ENCODE measurements at regions not wholly inside any gene's neighbourhood (a gene's known extent, or its start where the extent isn't known, plus 50 kb on each side); places are given as distances from the start of the nearest gene placed in this dataset.
"Not testable (repeated sequence)": the region's sequence is repeated elsewhere in the genome, so short reads cannot be mapped to it uniquely, and the experiment has no call there.

DNA sequence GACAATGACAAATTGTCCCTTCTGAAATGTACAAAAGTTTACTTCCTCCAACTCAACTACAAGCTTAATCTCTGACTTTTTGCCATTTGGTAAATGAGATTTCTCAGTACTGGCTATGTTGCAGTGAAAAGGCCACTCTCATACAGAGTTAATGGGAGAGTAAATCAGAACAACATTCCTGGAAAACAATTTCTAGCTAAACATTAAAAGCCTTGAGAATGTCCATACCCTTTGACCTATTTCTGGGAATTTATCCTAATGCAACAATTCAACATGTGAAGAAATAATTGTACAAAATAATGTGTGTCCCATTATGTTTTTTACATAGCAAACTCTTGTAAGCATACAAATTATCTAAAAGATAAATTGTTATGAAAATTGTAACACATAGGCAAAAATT, 56.3 kb upstream of the SPEF2 start:
- no peak for DNase-seq (ENCODE audit: low spot score)

- DNase-seq (ENCODE audit: low spot score), result no peak
Measured at GRCh38 chr5:35557748-35558147, 59.9 kb upstream of the SPEF2 start.

DNA sequence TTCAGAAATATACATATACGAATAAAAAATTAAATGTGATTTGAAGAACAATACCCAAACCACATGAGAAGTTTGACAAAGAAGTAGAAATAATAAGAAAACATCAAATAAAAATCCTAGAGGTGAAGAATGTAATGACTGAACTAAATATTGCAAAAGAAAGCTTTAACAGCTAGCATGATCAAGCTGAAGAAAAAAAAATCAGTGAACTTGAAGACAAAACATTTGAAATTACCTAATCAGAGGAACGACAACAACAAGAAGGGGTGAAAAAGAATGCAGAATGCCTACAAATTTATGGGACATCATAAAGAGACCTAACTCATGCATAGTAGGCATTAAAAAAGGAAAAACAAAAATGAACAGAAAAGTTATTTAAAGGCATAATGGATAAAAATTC, 60.5 kb upstream of the SPEF2 start:
- DNase-seq (ENCODE audit: low spot score), result no peak

DNA sequence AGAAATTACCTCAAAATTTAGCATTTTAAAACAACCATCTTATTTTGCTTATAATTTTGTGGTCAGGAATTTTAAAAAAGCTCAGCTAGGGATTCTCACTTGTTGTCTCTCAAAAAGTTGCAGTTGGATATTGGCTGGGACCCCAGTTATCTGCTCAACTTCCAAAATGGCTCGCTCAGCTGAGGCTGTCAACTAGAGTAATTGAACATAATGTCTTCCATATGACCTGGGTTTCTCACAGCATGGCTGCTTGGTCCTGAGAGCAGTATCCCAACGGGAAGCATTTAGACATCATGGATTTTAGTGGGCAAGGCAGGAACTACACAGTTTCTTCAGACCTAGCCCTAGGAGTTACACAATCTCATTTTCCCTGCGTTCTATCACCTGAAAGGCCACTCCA, 63.6 kb upstream of the SPEF2 start:
- no peak for DNase-seq (ENCODE audit: low spot score)

DNA sequence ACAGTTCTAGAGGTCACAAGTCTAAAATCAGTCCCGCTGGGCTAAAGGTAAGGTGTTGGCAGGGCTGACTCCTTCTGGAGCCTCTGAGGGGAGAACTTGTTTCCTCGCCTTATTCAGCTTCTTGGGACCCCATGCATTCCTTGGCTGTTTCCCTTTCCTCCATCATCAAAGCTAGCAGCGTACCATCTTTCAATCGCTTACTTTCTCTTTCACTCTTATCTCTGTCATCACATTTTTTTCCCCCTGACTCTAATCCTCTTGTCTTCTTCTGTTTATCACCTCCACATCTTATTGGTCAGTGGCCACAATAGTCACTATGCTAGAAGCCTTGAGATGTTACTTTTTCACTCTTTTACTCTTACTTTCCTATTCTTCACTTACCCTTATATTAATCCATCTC, 72.5 kb upstream of the SPEF2 start:
- no peak for DNase-seq (ENCODE audit: low spot score)

- DNase-seq (ENCODE audit: low spot score), result no peak
Measured at GRCh38 chr5:35543408-35543807, 74.3 kb upstream of the SPEF2 start.

GRCh38 chr5:35540002-35540401, 77.7 kb upstream of the SPEF2 start:
- DNase-seq (ENCODE audit: low spot score), result no peak

DNA sequence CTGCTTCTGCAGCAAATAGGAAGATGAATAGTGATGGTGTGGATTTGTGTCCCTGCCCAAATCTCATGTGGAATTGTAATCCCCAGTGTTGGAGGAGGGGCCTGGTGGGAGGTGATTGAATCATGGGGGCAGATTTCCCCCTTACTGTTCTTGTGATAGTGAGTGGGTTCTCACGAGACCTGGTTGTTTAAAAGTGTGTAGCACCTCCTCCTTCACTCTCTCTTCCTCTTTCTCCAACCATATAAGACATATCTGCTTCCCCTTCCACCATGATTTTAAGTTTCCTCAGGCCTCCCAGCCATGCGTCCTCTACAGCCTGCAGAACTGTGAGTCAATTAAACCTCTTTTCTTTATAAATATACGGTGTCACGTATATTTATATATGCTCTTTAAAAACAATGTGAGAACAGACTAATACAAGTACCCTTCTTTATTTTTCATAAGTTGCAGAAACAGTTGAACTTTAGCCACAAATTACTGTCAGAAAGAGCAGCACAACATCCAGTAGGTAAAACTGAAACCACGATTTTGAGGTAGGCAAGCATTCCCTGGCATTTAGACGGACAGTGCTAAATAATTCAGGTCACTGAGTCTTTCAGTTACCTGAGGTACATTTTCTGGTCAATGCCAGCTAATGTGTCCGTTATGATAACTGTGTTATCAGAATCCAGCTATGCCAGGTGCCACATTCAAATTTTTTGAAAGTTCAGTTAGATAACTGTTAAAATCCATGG, 79.3 kb upstream of the SPEF2 start:
- DNase-seq (ENCODE audit: low spot score), result no peak

DNA sequence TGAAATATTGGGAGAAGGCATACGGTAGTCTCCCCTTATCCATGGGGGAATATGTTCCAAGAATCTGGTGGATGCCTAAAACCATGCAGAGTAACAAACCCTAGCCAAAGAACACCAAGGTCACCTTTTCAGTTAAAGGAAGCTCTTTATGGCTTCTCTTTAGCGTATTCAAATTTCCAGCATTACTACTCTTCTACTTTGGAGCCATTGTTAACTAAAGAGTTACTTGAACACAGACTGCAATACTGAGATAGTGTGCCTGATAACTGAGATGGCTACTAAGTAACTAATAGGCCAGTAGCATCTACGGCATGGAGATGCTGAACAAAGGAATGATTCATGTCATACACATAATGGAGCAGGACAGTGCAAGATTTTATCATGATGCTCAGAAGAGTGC, 84.5 kb upstream of the SPEF2 start:
- DNase-seq (ENCODE audit: low spot score), result no peak

DNA sequence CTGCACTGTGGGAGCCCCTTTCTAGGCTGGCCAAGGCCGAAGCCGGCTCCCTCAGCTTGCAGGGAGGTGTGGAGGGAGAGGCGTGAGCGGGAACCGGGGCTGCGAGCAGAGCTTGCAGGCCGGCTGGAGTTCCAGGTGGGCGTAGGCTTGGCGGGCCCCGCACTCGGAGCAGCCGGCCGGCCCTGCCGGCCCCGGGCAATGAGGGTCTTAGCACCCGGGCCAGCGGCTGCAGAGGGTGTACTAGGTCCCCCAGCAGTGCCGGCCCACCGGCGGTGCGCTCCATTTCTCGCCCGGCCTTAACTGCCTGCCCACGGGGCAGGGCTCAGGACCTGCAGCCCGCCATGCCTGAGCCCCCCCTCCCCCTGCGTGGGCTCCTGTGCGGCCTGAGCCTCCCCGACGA, 86.1 kb upstream of the SPEF2 start:
- not testable (repeated sequence) for DNase-seq (ENCODE audit: low spot score)

- peak; percentile 4 for DNase-seq (ENCODE audit: low spot score)
Measured at GRCh38 chr5:35518104-35518503, 99.6 kb upstream of the SPEF2 start.

DNA sequence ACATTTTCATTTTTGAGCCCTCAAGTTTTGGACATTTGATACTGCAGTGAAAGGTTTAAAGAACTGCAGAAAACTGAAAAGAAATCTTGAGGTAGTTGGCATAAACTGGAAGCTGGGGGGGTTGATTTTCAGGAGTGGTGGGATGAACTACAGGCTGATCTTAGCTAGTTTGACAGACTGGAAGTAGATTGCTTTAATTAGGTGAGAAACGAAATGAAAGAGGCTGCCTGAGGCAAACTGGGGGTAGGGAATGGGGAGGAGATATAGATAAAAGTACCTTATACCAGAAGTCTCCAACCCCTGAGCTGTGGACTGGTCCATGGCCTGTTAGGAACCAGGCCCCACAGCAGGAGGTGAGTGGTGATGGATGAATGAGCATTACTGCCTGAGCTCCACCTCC, 101.4 kb upstream of the SPEF2 start:
- DNase-seq (ENCODE audit: low spot score), result no peak

GRCh38 chr5:35513612-35514011, 104.1 kb upstream of the SPEF2 start:
- no peak for DNase-seq (ENCODE audit: low spot score)

DNA sequence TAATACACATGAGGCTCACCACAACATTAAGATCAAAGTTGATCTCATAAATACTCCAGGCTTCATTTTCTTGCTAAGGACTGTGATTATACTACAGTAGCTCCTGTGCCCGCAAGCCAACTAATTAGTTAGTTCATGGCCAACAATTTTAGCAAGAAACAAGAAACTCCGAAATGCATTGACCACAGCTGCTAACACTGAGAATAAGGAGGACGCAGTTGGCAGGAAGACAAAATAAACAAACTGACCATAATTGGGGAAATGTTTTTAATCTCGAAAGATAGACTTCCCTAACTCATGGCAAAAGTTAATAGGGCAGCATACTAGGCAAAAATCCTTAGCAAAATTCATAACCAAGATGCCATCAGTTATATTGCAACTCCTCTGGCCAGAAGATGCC, 115.5 kb upstream of the SPEF2 start:
- no peak for DNase-seq (ENCODE audit: low spot score)

GRCh38 chr5:35488791-35489190, 128.9 kb upstream of the SPEF2 start:
- no peak for DNase-seq (ENCODE audit: low spot score)

DNA sequence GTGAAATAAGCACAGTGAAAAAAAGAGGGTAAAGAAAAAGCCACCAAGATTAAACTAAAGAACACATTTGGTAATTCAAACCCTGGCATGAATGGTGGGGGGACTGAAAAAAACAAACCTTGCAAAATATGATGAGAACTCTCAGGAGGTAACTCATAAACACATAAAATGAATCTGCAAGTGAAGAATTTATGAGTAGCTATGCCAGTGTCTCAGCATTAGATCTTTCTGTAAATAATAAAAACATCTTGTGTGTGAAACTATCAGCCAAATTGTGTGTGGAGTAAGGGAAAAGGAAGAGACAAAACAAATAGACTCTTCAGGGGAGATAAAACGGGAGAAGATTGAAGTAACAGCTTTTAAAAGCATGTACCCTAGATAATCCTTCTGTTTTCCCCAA, 129.6 kb upstream of the SPEF2 start:
- DNase-seq (ENCODE audit: low spot score), result no peak

- DNase-seq (ENCODE audit: low spot score), result no peak
Measured at GRCh38 chr5:35487233-35488025, 130.2 kb upstream of the SPEF2 start.

DNA sequence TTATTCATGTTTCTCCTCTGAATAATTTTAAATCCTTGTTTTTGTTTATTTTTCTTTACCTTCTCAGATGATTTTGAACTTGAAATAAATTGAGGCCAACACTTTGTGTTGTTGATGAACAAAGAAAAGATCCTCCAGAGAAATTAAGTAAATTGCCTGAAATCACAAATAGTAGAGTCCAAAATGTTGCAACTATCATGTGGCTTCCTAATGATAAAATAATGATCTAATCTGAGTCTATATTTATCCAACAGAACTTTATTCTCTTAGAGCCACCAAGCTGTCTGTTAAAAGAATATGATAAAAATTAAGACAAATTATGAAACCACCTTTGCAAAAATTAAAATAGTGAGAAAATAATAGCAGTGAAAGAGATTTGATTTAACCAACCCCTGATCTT, 132.2 kb upstream of the SPEF2 start:
- DNase-seq (ENCODE audit: low spot score), result no peak

GRCh38 chr5:35484241-35484640, 133.4 kb upstream of the SPEF2 start:
- DNase-seq (ENCODE audit: low spot score), result no peak

GRCh38 chr5:35483780-35484179, 133.9 kb upstream of the SPEF2 start:
- DNase-seq (ENCODE audit: low spot score), result no peak

- no peak for DNase-seq (ENCODE audit: low spot score)
Measured at GRCh38 chr5:35483191-35483590, 134.5 kb upstream of the SPEF2 start.

DNA sequence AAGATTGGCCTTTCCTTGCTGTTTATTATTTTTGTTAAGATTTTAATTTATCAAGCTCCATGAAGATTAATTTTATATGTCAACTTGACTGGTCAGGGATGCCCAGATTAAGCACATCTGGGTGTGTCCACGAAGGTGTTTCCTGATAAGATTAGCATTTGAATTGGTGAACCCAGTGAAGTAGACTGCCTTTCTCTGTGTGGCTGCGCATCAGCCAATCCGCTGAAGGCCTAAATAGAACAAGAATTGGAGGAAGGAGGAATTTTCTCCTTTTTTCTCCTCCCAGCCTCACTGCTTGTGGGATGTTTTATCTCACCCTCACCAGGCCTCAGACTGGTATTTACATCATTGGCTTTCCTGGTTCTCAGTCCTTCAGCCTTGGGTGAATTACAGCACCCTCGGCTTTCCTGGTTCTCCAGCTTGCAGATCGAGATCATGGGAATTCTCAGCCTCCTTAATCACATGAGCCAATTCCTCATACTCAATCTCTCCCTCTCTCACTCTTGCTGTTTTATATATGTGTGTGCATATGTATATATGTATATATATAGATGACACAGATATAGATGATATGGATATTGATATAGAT, 135.4 kb upstream of the SPEF2 start:
- no peak for DNase-seq (ENCODE audit: low spot score)
